ENCODE measurements at regions not wholly inside any gene's neighbourhood (a gene's known extent, or its start where the extent isn't known, plus 50 kb on each side); places are given as distances from the start of the nearest gene placed in this dataset.

DNA sequence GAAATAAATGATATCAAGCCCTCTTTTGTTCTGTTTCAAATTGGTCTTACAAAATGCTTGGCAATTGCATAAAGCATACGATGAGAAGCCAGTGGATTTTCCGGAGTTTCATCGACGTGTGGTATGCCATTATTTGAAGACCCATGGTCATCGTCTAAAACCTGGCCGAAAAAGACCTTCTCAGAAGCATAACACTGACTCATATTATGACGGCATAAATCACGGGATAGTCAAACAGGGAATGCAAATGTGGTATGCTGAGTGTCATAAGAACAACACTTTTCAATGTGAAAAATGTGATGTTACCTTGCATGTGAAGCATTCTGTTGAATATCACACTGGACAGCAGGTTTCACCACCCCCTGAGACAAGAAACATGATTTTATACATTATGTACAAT is 695.2 kb downstream of the GRXCR1 start (continued):
- TF ChIP-seq HOXA5 (CRISPR knock-in tag; IDR thresholded peaks at IDR 0.05) = no peak

GRCh38 chr4:43607400-43607799 is 714.9 kb downstream of the GRXCR1 start:
- Histone ChIP-seq H3K79me2 (ENCODE audit: insufficient read depth, low read length) (no peaks in the 10 kb centered on the region), H3K27ac (ENCODE audit: extremely low read length, insufficient read depth, low read length) (no peak overlapping the region), H3K36me3 (replicated peaks in 1 of 2; ENCODE audit: control insufficient read depth in 1 of 2, insufficient read depth in 2 of 2, low read length in 2 of 2) (no peaks in the 10 kb centered on the region), H3K4me2 (ENCODE audit: low read depth, low read length) (no peak overlapping the region), H3K9ac (ENCODE audit: insufficient read depth, low read depth, low read length) (no peak overlapping the region), H3K27me3 (ENCODE audit: control insufficient read depth in 1 of 2, insufficient read depth in 2 of 2, low read length in 2 of 2) (no peaks in the 10 kb centered on the region), H3K4me1 (ENCODE audit: insufficient read depth, low read length) (no peaks in the 10 kb centered on the region), H3K9me3 (ENCODE audit: low read length) (peaks cover 26% of the 10 kb centered on the region), H3K4me3 (replicated peaks in 1 of 3; ENCODE audit: insufficient read depth in 1 of 3, low read depth in 2 of 3, low read length in 3 of 3) (no peak overlapping the region), H4K20me1 (ENCODE audit: insufficient read depth, low read length) (no peaks in the 10 kb centered on the region), H2AFZ (ENCODE audit: low read length) (no peak overlapping the region)
- intact Hi-C loops (cut with micrococcal nuclease; ENCODE audit: unreplicated experiment) (no loop called here), in situ Hi-C loops (cut with HindIII; ENCODE audit: extremely low pct_ligation_motif_present, low pct_unique_long_range_greater_than_20kb) (no loop called here)
- POLR2A ChIA-PET = no interaction called here
- no TSS peak for BruUV-seq (replicated peaks)
- FAIRE-seq = no peak
- no peak for DNase-seq (ENCODE audit: low spot score)
- ATAC-seq = no peak
- CTCF ChIA-PET (ENCODE audit: low intra/inter-chr PET ratio, low total read pairs) = no interaction called here
- TF ChIP-seq, protein P1, sequence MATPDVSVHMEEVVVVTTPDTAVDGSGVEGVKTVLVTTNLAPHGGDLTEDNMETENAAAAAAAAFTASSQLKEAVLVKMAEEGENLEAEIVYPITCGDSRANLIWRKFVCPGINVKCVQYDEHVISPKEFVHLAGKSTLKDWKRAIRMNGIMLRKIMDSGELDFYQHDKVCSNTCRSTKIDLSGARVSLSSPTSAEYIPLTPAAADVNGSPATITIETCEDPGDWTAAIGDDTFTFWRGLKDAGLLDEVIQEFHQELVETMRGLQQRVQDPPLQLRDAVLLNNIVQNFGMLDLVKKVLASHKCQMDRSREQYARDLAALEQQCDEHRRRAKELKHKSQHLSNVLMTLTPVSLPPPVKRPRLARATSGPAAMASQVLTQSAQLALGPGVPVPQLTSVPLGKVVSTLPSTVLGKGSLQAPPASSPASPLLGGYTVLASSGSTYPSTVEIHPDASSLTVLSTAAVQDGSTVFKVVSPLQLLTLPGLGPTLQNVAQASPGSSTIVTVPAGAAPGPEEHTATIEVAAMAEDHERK (CRISPR knock-in tag; IDR thresholded peaks at IDR 0.05; ENCODE audit: low read depth) = no peak
- TF ChIP-seq, protein P2, sequence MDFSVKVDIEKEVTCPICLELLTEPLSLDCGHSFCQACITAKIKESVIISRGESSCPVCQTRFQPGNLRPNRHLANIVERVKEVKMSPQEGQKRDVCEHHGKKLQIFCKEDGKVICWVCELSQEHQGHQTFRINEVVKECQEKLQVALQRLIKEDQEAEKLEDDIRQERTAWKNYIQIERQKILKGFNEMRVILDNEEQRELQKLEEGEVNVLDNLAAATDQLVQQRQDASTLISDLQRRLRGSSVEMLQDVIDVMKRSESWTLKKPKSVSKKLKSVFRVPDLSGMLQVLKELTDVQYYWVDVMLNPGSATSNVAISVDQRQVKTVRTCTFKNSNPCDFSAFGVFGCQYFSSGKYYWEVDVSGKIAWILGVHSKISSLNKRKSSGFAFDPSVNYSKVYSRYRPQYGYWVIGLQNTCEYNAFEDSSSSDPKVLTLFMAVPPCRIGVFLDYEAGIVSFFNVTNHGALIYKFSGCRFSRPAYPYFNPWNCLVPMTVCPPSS (IDR thresholded peaks at IDR 0.05) = no peak
- TF ChIP-seq, protein P3, sequence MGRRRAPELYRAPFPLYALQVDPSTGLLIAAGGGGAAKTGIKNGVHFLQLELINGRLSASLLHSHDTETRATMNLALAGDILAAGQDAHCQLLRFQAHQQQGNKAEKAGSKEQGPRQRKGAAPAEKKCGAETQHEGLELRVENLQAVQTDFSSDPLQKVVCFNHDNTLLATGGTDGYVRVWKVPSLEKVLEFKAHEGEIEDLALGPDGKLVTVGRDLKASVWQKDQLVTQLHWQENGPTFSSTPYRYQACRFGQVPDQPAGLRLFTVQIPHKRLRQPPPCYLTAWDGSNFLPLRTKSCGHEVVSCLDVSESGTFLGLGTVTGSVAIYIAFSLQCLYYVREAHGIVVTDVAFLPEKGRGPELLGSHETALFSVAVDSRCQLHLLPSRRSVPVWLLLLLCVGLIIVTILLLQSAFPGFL (CRISPR knock-in tag; IDR thresholded peaks at IDR 0.05) = no peak
- TF ChIP-seq ZNF749 (CRISPR knock-in tag; IDR thresholded peaks at IDR 0.05; ENCODE audit: borderline replicate concordance) (no peak), NBN (conservative IDR thresholded peaks at IDR 0.05) (no peak), E2F1 (CRISPR knock-in tag; IDR thresholded peaks at IDR 0.05) (no peak), ARNTL (CRISPR knock-in tag; IDR thresholded peaks at IDR 0.05) (no peak), ZNF333 (CRISPR knock-in tag; IDR thresholded peaks at IDR 0.05; ENCODE audit: borderline replicate concordance) (no peak), LBX2 (CRISPR knock-in tag; IDR thresholded peaks at IDR 0.05; ENCODE audit: borderline replicate concordance) (no peak), ZUFSP (CRISPR knock-in tag; IDR thresholded peaks at IDR 0.05; ENCODE audit: borderline replicate concordance) (no peak), CENPX (CRISPR knock-in tag; IDR thresholded peaks at IDR 0.05) (no peak)
- TF ChIP-seq, protein P4, sequence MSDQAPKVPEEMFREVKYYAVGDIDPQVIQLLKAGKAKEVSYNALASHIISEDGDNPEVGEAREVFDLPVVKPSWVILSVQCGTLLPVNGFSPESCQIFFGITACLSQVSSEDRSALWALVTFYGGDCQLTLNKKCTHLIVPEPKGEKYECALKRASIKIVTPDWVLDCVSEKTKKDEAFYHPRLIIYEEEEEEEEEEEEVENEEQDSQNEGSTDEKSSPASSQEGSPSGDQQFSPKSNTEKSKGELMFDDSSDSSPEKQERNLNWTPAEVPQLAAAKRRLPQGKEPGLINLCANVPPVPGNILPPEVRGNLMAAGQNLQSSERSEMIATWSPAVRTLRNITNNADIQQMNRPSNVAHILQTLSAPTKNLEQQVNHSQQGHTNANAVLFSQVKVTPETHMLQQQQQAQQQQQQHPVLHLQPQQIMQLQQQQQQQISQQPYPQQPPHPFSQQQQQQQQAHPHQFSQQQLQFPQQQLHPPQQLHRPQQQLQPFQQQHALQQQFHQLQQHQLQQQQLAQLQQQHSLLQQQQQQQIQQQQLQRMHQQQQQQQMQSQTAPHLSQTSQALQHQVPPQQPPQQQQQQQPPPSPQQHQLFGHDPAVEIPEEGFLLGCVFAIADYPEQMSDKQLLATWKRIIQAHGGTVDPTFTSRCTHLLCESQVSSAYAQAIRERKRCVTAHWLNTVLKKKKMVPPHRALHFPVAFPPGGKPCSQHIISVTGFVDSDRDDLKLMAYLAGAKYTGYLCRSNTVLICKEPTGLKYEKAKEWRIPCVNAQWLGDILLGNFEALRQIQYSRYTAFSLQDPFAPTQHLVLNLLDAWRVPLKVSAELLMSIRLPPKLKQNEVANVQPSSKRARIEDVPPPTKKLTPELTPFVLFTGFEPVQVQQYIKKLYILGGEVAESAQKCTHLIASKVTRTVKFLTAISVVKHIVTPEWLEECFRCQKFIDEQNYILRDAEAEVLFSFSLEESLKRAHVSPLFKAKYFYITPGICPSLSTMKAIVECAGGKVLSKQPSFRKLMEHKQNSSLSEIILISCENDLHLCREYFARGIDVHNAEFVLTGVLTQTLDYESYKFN (CRISPR knock-in tag; conservative IDR thresholded peaks at IDR 0.05) = no peak

All from HepG2 (cell line).